ENCODE measurements at regions not wholly inside any gene's neighbourhood (a gene's known extent, or its start where the extent isn't known, plus 50 kb on each side); places are given as distances from the start of the nearest gene placed in this dataset.

DNA sequence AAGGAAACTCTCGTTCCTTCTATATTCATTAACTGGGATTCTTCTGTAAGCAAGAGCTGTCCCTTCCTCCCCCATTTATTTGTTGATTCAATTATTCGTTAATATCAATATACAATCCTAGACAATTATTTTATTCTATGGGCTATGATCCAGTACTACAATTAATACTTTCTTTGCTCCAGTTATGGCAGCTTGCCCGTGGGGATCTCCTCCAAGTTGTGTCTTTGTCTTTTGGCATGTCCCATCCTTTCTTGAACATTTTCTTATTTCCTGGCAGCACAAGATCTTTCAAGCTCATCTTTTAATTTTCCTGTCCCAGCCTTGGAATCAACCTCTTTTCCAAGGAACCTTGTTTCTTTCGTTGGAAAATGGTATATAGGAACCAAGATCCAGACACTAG lies 249.3 kb downstream of the GAS1 start:
- DNase-seq (ENCODE audit: low read depth): no peak
- no peak for TF ChIP-seq CTCF (IDR thresholded peaks at IDR 0.05; ENCODE audit: low read depth, low read length, missing control alignments)
- H3K4me3 ChIP-seq (ENCODE audit: low read depth, low read length): no peak overlapping the region

DNA sequence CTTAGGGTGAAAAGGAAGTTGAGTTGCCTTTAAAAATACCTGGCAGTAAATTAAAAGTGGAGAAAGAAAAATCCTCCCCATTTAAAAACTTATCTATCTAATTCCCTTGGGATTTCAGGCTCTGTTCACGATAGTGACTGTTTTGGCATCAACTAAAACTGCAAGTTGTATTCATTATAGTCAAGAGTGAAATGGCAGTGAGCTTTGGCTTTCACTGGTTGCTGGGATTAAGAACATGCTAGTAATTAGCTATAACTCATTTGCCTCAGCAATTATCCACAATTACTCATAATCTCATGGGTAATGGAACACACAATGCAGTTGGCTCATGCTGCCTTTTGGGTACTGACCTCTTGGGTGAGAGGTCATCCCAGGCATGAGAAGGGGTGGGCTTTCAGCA lies 250.1 kb downstream of the GAS1 start:
- no peak for DNase-seq (ENCODE audit: low read depth)
- no peak overlapping the region for H3K4me3 ChIP-seq (ENCODE audit: low read depth, low read length)
- no peak for TF ChIP-seq CTCF (IDR thresholded peaks at IDR 0.05; ENCODE audit: low read depth, low read length, missing control alignments)

- no peak for TF ChIP-seq CTCF (IDR thresholded peaks at IDR 0.05; ENCODE audit: low read depth, low read length, missing control alignments)
- no peak for DNase-seq (ENCODE audit: low read depth)
Measured at GRCh38 chr9:86695910-86696424, 251.3 kb downstream of the GAS1 start.

DNA sequence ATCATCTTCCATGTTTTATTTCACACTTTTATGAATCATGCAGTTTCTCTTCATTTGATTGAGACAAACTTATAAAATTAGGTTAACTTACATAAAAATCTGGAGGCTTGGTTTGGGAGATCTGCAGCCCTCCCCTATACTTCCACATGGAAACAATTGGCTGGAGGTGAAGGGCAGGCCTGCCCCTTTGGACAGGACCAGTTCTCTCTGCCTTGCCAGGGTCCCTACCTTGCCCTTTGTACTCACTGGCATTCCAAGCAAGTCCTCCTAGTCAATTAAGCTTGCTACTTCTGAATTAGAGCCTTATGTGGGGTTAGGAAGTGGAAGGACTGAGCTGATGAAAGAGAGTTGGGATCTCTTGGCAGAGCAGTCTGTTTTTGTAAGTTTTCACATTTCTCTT lies 257.3 kb downstream of the GAS1 start:
- TF ChIP-seq CTCF (IDR thresholded peaks at IDR 0.05; ENCODE audit: low read depth, low read length, missing control alignments): no peak

More at GRCh38 chr9:86695910-86696424, 251.3 kb downstream of the GAS1 start:
- H3K4me3 ChIP-seq (ENCODE audit: low read depth, low read length): no peak overlapping the region

DNA sequence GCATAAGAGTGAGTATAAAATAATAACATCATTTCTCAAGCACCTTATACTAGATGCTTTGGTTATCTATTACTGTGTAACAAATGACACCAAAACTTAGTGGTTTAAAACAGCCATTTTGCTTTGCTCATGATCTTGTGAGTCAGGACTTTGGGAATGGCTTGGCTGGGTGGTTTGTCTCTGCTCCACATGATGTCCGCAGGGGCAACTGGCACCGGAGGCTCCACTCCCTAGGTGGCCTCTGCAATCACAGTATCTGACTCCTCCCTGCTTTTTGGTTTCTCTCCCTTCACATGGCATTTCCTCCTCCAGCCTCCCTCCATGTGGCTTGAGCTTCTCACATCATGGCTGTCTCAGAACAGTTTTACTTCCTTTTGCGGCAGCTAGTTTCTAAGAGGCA lies 259.5 kb downstream of the GAS1 start:
- TF ChIP-seq CTCF (IDR thresholded peaks at IDR 0.05; ENCODE audit: low read depth, low read length, missing control alignments): no peak
- no peak for DNase-seq (ENCODE audit: low read depth)
- H3K4me3 ChIP-seq (ENCODE audit: low read depth, low read length): no peak overlapping the region

More for the DNA sequence above, 257.3 kb downstream of the GAS1 start:
- H3K4me3 ChIP-seq (ENCODE audit: low read depth, low read length): no peak overlapping the region
- no peak for DNase-seq (ENCODE audit: low read depth)

DNA sequence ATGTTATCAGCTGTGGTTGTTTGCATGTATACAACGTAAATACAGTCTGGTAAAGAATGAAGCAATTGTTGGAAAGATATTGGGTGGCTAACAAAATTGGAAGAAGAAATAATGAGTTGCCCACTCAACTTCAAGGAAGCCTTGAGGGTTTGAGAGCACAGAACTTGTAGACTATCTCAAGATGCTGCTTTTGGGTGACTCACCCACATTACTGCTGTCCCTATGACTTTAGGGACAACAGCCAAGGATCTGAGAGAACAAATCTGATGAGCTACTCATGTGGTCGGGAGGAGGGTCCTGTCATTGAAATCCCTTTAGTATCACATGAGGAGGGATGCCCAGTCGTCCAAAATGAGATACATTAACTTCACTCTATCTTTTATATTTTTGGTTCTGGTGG lies 261.8 kb downstream of the GAS1 start:
- no peak for DNase-seq (ENCODE audit: low read depth)
- H3K4me3 ChIP-seq (ENCODE audit: low read depth, low read length): no peak overlapping the region
- TF ChIP-seq CTCF (IDR thresholded peaks at IDR 0.05; ENCODE audit: low read depth, low read length, missing control alignments): no peak

DNA sequence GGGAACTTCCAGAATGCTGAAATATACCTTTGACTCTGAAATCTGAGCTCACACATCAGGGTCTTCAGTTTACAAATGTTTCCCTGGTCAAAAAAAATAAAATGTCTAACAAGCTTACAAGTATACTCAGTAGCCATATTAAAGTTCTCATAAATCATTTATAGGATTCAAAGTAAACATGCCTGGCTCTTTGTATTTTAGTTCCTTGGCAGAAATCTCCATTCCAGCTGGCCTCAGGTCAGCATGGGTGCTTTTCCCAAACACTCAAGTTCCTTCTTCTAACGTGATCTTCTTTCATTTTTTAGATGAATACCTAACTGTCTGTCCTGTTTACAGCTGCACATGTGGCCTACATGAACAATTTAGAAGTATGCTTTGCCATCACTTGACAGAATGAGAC lies 263.2 kb downstream of the GAS1 start:
- H3K4me3 ChIP-seq (ENCODE audit: low read depth, low read length): no peak overlapping the region
- DNase-seq (ENCODE audit: low read depth): no peak
- no peak for TF ChIP-seq CTCF (IDR thresholded peaks at IDR 0.05; ENCODE audit: low read depth, low read length, missing control alignments)
